Fibroblast of lung (primary cell): ENCODE measurements at regions not wholly inside any gene's neighbourhood (a gene's known extent, or its start where the extent isn't known, plus 50 kb on each side); places are given as distances from the start of the nearest gene placed in this dataset.

Experiments used
- DNase-seq, 2 donors: peaks; one replicate each; pipeline versions ENCODE4 v3.0.0 to v3.0.0-alpha.2; 2010; ENCODE audit warnings: low read depth in 2 of 2
- H2AFZ ChIP-seq: 2 replicates; pipeline ENCODE4 v1.5.1; 2012; ENCODE audit warnings: low read length, control low read depth, inconsistent platforms
- H3K27ac ChIP-seq: 2 replicates; pipeline ENCODE4 v1.5.1; 2011; ENCODE audit warnings: low read length, control low read depth; ENCODE audit not compliant: insufficient read depth
- H3K27me3 ChIP-seq: 2 replicates; pipeline ENCODE4 v1.5.1; 2011; ENCODE audit warnings: mild to moderate bottlenecking, low read length; ENCODE audit not compliant: control insufficient read depth, insufficient read depth
- H3K36me3 ChIP-seq: 2 replicates; pipeline ENCODE4 v1.5.1; 2011; ENCODE audit warnings: low read length; ENCODE audit not compliant: control insufficient read depth, insufficient read depth
- H3K4me1 ChIP-seq: 2 replicates; pipeline ENCODE4 v1.5.1; 2011; ENCODE audit warnings: low read length; ENCODE audit not compliant: control insufficient read depth, insufficient read depth; ENCODE audit errors: extremely low read depth
- H3K4me2 ChIP-seq: 2 replicates; pipeline ENCODE4 v1.5.1; 2011; ENCODE audit warnings: low read length, control low read depth; ENCODE audit not compliant: insufficient read depth; ENCODE audit errors: extremely low read depth
- H3K4me3 ChIP-seq, 4 experiments: fragments of 200-600 bp in 1 of 4; sonication (generic) in 1 of 4; replicated peaks in 1 of 4; 2 replicates each; pipeline ENCODE4 v1.5.1; 2011 to 2016; ENCODE audit warnings: low read length in 4 of 4, low read depth in 3 of 4, mild to moderate bottlenecking in 3 of 4, control low read depth in 2 of 4, inconsistent platforms in 1 of 4, mixed read lengths in 1 of 4; ENCODE audit not compliant: insufficient read depth in 1 of 4; ENCODE audit errors: control extremely low read depth in 1 of 4
- H3K79me2 ChIP-seq: 2 replicates; pipeline ENCODE4 v1.5.1; 2012; ENCODE audit warnings: mild to moderate bottlenecking, low read length, inconsistent platforms; ENCODE audit not compliant: control insufficient read depth, insufficient read depth
- H3K9ac ChIP-seq: 2 replicates; pipeline ENCODE4 v1.5.1; 2011; ENCODE audit warnings: mild to moderate bottlenecking, low read length, control low read depth; ENCODE audit not compliant: insufficient read depth
- H3K9me3 ChIP-seq: 2 replicates; pipeline ENCODE4 v1.5.1; 2012; ENCODE audit warnings: low read depth, low read length; ENCODE audit not compliant: control insufficient read depth, insufficient read depth
- H4K20me1 ChIP-seq: 2 replicates; pipeline ENCODE4 v1.5.1; 2011; ENCODE audit warnings: low read length; ENCODE audit not compliant: control insufficient read depth, insufficient read depth; ENCODE audit errors: extremely low read depth
- CTCF ChIP-seq, 2 donors: IDR thresholded peaks in 1 of 2; conservative IDR thresholded peaks in 1 of 2; 1 replicate in 1 of 2; 2 replicates in 1 of 2; pipeline ENCODE4 v1.5.1; 2011 to 2012; ENCODE audit warnings: low read length in 2 of 2, control low read depth in 1 of 2, inconsistent platforms in 1 of 2, low read depth in 1 of 2, mild to moderate bottlenecking in 1 of 2
- EZH2 ChIP-seq: IDR thresholded peaks from 2 replicates; pipeline ENCODE4 v1.5.1; 2012; ENCODE audit warnings: low read length, control low read depth, mild to moderate bottlenecking; ENCODE audit errors: missing control alignments

GRCh38 chr14:85915711-85916110, 385.8 kb downstream of the FLRT2 start:
- Histone ChIP-seq H3K27me3 (no peaks in the 10 kb centered on the region), H2AFZ (no peak overlapping the region), H3K4me1 (no peaks in the 10 kb centered on the region), H3K4me2 (no peak overlapping the region), H4K20me1 (no peaks in the 10 kb centered on the region), H3K79me2 (no peaks in the 10 kb centered on the region), H3K4me3 (no peak overlapping the region), H3K9ac (no peak overlapping the region), H3K36me3 (no peaks in the 10 kb centered on the region), H3K9me3 (no peaks in the 10 kb centered on the region), H3K27ac (no peak overlapping the region)
- no peak for DNase-seq
- TF ChIP-seq CTCF (conservative IDR thresholded peaks at IDR 0.05 in 1 of 2, IDR thresholded peaks at IDR 0.05 in 1 of 2; ENCODE audit: low read depth in 1 of 2, low read length in 2 of 2) (no peak), EZH2 (no peak)

- no peak overlapping the region for H3K4me2 ChIP-seq
- no peak for TF ChIP-seq EZH2
- TF ChIP-seq CTCF (conservative IDR thresholded peaks at IDR 0.05 in 1 of 2, IDR thresholded peaks at IDR 0.05 in 1 of 2; ENCODE audit: low read depth in 1 of 2, low read length in 2 of 2), result no peak
- no peaks in the 10 kb centered on the region for H3K27me3 ChIP-seq
- no peaks in the 10 kb centered on the region for H3K4me1 ChIP-seq
- no peaks in the 10 kb centered on the region for H3K9me3 ChIP-seq
- no peak overlapping the region for H3K9ac ChIP-seq
- H3K4me3 ChIP-seq, result no peak overlapping the region
- no peak overlapping the region for H2AFZ ChIP-seq
- DNase-seq, result no peak
- no peaks in the 10 kb centered on the region for H3K79me2 ChIP-seq
- H3K27ac ChIP-seq, result no peak overlapping the region
- no peaks in the 10 kb centered on the region for H4K20me1 ChIP-seq
- no peaks in the 10 kb centered on the region for H3K36me3 ChIP-seq
Measured at GRCh38 chr14:85912141-85912540, 382.2 kb downstream of the FLRT2 start.

- H3K36me3 ChIP-seq, result no peaks in the 10 kb centered on the region
- no peaks in the 10 kb centered on the region for H3K9me3 ChIP-seq
- H3K79me2 ChIP-seq, result no peaks in the 10 kb centered on the region
- H3K4me3 ChIP-seq, result no peak overlapping the region
- H3K27ac ChIP-seq, result no peak overlapping the region
- H3K9ac ChIP-seq, result no peak overlapping the region
- no peaks in the 10 kb centered on the region for H3K27me3 ChIP-seq
- no peak overlapping the region for H2AFZ ChIP-seq
- TF ChIP-seq CTCF (conservative IDR thresholded peaks at IDR 0.05 in 1 of 2, IDR thresholded peaks at IDR 0.05 in 1 of 2; ENCODE audit: low read depth in 1 of 2, low read length in 2 of 2) (no peak), EZH2 (no peak)
- H3K4me2 ChIP-seq, result no peak overlapping the region
- no peaks in the 10 kb centered on the region for H3K4me1 ChIP-seq
- H4K20me1 ChIP-seq, result no peaks in the 10 kb centered on the region
- no peak for DNase-seq
Measured at GRCh38 chr14:85911044-85911443, 381.1 kb downstream of the FLRT2 start.
